ENCODE measurements at regions not wholly inside any gene's neighbourhood (a gene's known extent, or its start where the extent isn't known, plus 50 kb on each side); places are given as distances from the start of the nearest gene placed in this dataset.

- Histone ChIP-seq H4K5ac (ENCODE audit: insufficient read length, low read depth, low read length) (no peak overlapping the region), H2BK120ac (ENCODE audit: low read depth, low read length, poor library complexity, severe bottlenecking) (no peak overlapping the region), H3K27ac (ENCODE audit: insufficient read length, low read depth, low read length) (no peak overlapping the region), H3K56ac (ENCODE audit: insufficient read length, low read depth, low read length) (no peak overlapping the region), H2AK5ac (ENCODE audit: insufficient read length, low read length) (no peak overlapping the region), H3K9me3 (ENCODE audit: control insufficient read depth, low read depth, low read length) (no peaks in the 10 kb centered on the region), H3K27me3 (ENCODE audit: insufficient read depth, low read length) (no peaks in the 10 kb centered on the region), H3K79me2 (ENCODE audit: insufficient read depth, low read length) (no peaks in the 10 kb centered on the region), H3K23me2 (ENCODE audit: insufficient read length, low read depth, low read length, poor library complexity, severe bottlenecking) (no peaks in the 10 kb centered on the region), H3K4me1 (ENCODE audit: insufficient read depth, low read length) (no peaks in the 10 kb centered on the region), H2BK15ac (ENCODE audit: low read depth, low read length) (no peak overlapping the region), H3K23ac (ENCODE audit: insufficient read length, low read depth, low read length) (no peak overlapping the region), H3K79me1 (ENCODE audit: insufficient read depth, low read depth, low read length, poor library complexity, severe bottlenecking) (no peaks in the 10 kb centered on the region), H3K14ac (ENCODE audit: insufficient read depth, low read length) (no peak overlapping the region), H3K18ac (ENCODE audit: insufficient read length, low read depth, low read length) (no peak overlapping the region), H4K8ac (replicated peaks; ENCODE audit: insufficient read length, low read depth, low read length) (no peak overlapping the region), H3T11ph (ENCODE audit: low read length) (no peak overlapping the region), H2BK5ac (ENCODE audit: insufficient read length, low read length) (no peak overlapping the region), H4K91ac (ENCODE audit: insufficient read length, low read depth, low read length) (no peak overlapping the region), H4K20me1 (ENCODE audit: control insufficient read depth, insufficient read depth, insufficient read length) (no peaks in the 10 kb centered on the region), H2BK12ac (ENCODE audit: insufficient read length, low read depth, low read length) (no peak overlapping the region), H3K4ac (ENCODE audit: low read depth, low read length) (no peak overlapping the region), H3K9ac (ENCODE audit: extremely low read depth, insufficient read length, low read length) (no peak overlapping the region), H2BK20ac (ENCODE audit: low read depth, low read length, poor library complexity, severe bottlenecking) (no peak overlapping the region), H3K4me2 (ENCODE audit: insufficient read depth, insufficient read length, low read length) (no peak overlapping the region), H2AFZ (ENCODE audit: low read length) (no peak overlapping the region)
- Mint-ChIP-seq H3K27me3 (ENCODE audit: low read depth) (no peaks in the 10 kb centered on the region), H3K36me3 (ENCODE audit: insufficient read depth in 1 of 3, low read depth in 3 of 3) (no peaks in the 10 kb centered on the region), H3K4me3 (no peak overlapping the region), H3K9me3 (peaks cover 3 to 4% of the 10 kb centered on the region in 2 experiments; a peak in 2 of 5 replicates), H3K27ac (no peak overlapping the region), H3K4me1 (no peaks in the 10 kb centered on the region)
- no peak for DNase-seq
- no CpG with 5 or more reads among the region's 1 CpG for WGBS (ENCODE audit: extremely low coverage, insufficient read length, low lambda C conversion rate)
- no peak for TF ChIP-seq CTCF (conservative IDR thresholded peaks at IDR 0.05)
Measured at GRCh38 chr6:77587963-77588362, 64.9 kb upstream of the MEI4 start.

All from H9 (cell line).